ENCODE measurements at regions not wholly inside any gene's neighbourhood (a gene's known extent, or its start where the extent isn't known, plus 50 kb on each side); places are given as distances from the start of the nearest gene placed in this dataset.

DNA sequence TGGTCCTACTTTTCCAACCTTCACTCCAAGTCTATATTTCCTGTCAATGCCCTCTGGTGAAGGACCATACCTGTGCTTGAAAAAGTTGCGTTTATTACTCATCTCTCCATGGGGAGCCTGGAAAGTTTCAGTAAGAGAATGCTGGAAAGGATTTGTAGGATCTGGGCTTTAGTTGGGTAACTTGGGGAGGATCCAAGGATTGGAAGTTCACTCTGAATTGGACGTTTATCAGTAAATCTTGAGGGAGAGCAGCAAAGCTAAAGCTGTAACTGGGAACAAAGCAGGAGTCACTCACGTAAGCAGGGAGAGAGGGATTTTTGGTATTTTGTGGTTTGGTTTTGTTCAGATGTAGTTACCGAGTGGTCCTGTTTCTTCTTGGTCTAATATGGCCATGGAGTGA is 51.4 kb upstream of the NPVF start:
- TF ChIP-seq, protein P1, sequence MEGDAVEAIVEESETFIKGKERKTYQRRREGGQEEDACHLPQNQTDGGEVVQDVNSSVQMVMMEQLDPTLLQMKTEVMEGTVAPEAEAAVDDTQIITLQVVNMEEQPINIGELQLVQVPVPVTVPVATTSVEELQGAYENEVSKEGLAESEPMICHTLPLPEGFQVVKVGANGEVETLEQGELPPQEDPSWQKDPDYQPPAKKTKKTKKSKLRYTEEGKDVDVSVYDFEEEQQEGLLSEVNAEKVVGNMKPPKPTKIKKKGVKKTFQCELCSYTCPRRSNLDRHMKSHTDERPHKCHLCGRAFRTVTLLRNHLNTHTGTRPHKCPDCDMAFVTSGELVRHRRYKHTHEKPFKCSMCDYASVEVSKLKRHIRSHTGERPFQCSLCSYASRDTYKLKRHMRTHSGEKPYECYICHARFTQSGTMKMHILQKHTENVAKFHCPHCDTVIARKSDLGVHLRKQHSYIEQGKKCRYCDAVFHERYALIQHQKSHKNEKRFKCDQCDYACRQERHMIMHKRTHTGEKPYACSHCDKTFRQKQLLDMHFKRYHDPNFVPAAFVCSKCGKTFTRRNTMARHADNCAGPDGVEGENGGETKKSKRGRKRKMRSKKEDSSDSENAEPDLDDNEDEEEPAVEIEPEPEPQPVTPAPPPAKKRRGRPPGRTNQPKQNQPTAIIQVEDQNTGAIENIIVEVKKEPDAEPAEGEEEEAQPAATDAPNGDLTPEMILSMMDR (conservative IDR thresholded peaks at IDR 0.05; ENCODE audit: low read depth, low read length), result no peak
- H3K4me3 ChIP-seq (ENCODE audit: low read depth, low read length), result no peak overlapping the region
- no peak for DNase-seq (ENCODE audit: low read depth)

DNA sequence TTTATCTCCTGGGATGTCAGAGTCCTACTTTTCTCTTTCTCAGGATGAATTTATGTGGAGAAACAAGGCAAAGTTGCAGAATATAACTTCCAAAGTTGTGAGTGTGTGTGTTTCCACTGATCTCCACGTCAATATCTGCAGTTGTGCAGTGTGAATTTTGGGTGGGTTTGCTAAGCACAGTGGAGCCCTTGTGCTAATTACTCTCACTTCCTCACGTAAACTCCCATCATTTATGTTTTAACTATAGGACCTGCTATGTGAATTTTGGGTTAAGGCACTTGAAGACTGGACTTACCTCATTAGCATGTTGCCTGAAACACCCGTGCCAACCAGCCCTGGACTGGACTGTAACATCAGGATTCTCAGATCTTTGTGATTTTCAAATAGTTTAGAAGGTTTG is 51.9 kb upstream of the NPVF start:
- H3K4me3 ChIP-seq (ENCODE audit: low read depth, low read length), result no peak overlapping the region
- TF ChIP-seq, protein P1 (conservative IDR thresholded peaks at IDR 0.05; ENCODE audit: low read depth, low read length), result no peak
- no peak for DNase-seq (ENCODE audit: low read depth)

DNA sequence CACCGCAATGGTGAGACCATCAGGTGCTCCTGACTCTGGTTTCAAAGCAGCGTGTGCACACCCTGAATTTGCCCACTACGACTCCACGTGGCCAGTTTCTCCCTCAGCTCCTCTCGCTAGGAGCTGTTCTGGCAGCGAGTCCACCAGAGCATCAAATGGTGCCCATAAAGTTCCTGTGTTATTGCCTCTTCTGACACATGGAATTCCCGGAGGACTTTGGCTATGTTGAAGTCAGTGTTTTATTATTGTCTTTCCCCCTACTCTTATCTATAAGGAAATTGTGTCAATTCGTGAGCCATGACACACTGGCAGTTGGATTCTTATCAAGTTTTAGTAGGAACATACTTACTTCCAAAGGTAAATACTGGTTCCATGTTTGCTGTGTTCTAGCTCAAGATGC is 53.9 kb upstream of the NPVF start:
- no peak for DNase-seq (ENCODE audit: low read depth)
- TF ChIP-seq, protein P1 (conservative IDR thresholded peaks at IDR 0.05; ENCODE audit: low read depth, low read length), result no peak
- H3K4me3 ChIP-seq (ENCODE audit: low read depth, low read length), result no peak overlapping the region

DNA sequence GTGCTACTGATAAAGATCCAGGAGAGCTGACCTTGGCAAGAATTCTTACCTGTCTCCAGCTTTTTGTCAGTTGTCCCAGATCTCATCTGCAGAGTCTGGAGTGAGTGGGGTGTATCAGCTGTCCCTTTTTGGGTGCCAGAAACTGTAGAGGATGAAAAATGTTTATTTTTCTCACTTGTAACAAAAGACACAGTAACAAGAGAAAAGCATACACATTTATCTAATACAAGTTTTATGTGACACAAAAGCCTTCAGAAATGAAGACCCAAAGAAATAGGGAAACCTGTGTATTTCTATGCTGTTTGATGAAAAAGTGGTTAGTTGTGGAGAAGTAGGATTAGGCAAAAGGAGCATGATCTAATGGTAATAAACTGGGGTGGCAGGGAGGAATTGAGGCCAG is 58.5 kb upstream of the NPVF start:
- no peak for DNase-seq (ENCODE audit: low read depth)
- H3K4me3 ChIP-seq (ENCODE audit: low read depth, low read length), result no peak overlapping the region
- TF ChIP-seq, protein P1 (conservative IDR thresholded peaks at IDR 0.05; ENCODE audit: low read depth, low read length), result no peak

DNA sequence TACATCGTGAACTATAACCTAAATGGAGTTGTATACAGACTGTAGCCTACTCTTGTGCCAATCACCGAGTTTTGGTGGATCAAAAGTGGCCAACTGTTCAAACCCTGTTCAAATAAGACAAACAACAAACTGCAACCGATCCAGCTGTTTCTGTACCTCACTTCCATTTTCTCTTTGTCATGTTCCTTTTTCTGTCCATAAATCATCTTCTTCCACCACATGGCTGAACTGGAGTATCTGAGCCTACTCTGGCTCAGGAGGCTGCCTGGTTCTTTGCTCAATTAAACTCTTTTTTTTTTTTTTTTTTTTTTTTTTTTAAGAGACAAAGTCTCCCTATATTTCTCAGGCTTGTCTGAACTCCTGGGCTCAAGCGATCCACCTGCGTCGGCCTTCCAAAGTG is 59.0 kb upstream of the NPVF start:
- TF ChIP-seq, protein P1 (conservative IDR thresholded peaks at IDR 0.05; ENCODE audit: low read depth, low read length), result no peak
- DNase-seq (ENCODE audit: low read depth), result no peak
- H3K4me3 ChIP-seq (ENCODE audit: low read depth, low read length), result no peak overlapping the region

DNA sequence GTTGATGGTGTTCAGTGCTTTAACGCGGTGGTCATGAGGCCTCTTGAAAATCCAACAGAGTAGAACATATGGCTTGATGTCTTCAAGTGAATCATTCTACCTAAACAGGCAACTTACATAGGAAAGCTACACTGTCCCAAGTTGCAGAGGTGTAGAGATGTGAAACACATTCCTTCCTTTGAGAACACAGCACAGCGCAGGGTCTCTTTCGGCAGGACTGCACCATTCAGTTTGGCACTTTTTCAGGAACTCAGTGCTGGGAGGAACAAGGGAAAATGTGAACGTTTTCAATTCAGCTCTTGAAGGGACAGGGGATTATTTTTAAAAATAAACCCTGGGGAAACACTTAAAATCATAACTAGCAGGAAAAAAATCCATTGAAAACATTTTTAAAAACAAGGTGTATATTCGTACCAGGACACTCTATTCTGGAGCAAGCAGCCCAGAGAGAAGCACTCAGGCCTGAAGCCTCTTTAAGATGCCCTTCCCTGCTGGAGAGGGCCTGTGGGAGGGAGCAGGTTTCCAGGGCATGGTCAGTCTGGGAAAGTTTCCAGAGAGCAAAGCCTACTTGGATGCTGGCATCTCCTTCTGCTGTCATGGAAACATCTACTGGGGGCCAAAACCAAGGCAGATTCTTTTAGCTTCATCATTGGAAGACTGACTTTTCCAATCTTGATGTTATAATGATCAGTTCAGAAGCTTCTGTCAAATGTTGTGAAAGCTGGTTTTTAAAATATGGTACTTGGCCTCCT is 60.4 kb upstream of the NPVF start:
- TF ChIP-seq, protein P1 (conservative IDR thresholded peaks at IDR 0.05; ENCODE audit: low read depth, low read length), result no peak
- no peak overlapping the region for H3K4me3 ChIP-seq (ENCODE audit: low read depth, low read length)
- no peak for DNase-seq (ENCODE audit: low read depth)

DNA sequence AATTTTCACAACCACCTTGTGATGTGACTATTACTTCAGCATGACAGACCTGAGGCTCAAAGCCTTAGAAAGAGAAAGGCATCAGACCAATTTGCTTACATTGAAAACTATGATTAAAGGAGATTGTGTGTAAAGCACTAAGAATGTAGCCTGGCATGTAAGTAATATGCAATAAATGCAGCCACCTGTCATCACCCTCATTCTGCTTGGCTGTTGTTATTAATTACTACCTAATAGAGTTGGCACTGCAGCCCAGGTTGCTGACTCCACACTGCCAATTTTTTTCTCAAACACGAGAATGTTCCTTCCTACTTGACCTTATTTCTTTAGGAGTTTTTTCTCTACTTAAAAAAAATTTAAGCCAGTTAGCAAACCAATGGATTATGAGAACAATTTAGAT is 61.2 kb upstream of the NPVF start:
- no peak for DNase-seq (ENCODE audit: low read depth)
- no peak overlapping the region for H3K4me3 ChIP-seq (ENCODE audit: low read depth, low read length)
- TF ChIP-seq, protein P1 (conservative IDR thresholded peaks at IDR 0.05; ENCODE audit: low read depth, low read length), result no peak

All from choroid plexus epithelial cell (primary cell).